ENCODE measurements at regions not wholly inside any gene's neighbourhood (a gene's known extent, or its start where the extent isn't known, plus 50 kb on each side); places are given as distances from the start of the nearest gene placed in this dataset.

GRCh38 chr2:76307495-76307894 is 596.8 kb upstream of the GCFC2 start:
- Mint-ChIP-seq H3K27me3 (peaks cover 2% of the 10 kb centered on the region), H3K4me1 (ENCODE audit: unreplicated experiment) (no peaks in the 10 kb centered on the region), H3K4me3 (no peak overlapping the region), H3K27ac (no peak overlapping the region), H3K9me3 (no peaks in the 10 kb centered on the region), H3K36me3 (no peaks in the 10 kb centered on the region)
- no peak for DNase-seq (ENCODE audit: extremely low spot score, unreplicated experiment)
- no peak for TF ChIP-seq CTCF (conservative IDR thresholded peaks at IDR 0.05)

GRCh38 chr2:76298041-76298440 is 587.3 kb upstream of the GCFC2 start:
- DNase-seq (ENCODE audit: extremely low spot score, unreplicated experiment): no peak
- no peak for TF ChIP-seq CTCF (conservative IDR thresholded peaks at IDR 0.05)
- H3K36me3 Mint-ChIP-seq: no peaks in the 10 kb centered on the region
- no peak overlapping the region for H3K4me3 Mint-ChIP-seq
- H3K4me1 Mint-ChIP-seq (ENCODE audit: unreplicated experiment): no peaks in the 10 kb centered on the region
- no peaks in the 10 kb centered on the region for H3K9me3 Mint-ChIP-seq
- no peaks in the 10 kb centered on the region for H3K27me3 Mint-ChIP-seq
- no peak overlapping the region for H3K27ac Mint-ChIP-seq

- TF ChIP-seq CTCF (conservative IDR thresholded peaks at IDR 0.05): no peak
- Mint-ChIP-seq H3K27me3 (no peaks in the 10 kb centered on the region), H3K36me3 (no peaks in the 10 kb centered on the region), H3K4me1 (ENCODE audit: unreplicated experiment) (no peaks in the 10 kb centered on the region), H3K9me3 (no peaks in the 10 kb centered on the region), H3K4me3 (no peak overlapping the region), H3K27ac (no peak overlapping the region)
- no peak for DNase-seq (ENCODE audit: extremely low spot score, unreplicated experiment)
Measured at GRCh38 chr2:76296438-76296837, 585.7 kb upstream of the GCFC2 start.

GRCh38 chr2:76295762-76296161 is 585.0 kb upstream of the GCFC2 start:
- H3K27me3 Mint-ChIP-seq: no peaks in the 10 kb centered on the region
- H3K9me3 Mint-ChIP-seq: no peaks in the 10 kb centered on the region
- no peak for DNase-seq (ENCODE audit: extremely low spot score, unreplicated experiment)
- H3K4me1 Mint-ChIP-seq (ENCODE audit: unreplicated experiment): no peaks in the 10 kb centered on the region
- TF ChIP-seq CTCF (conservative IDR thresholded peaks at IDR 0.05): no peak
- H3K4me3 Mint-ChIP-seq: no peak overlapping the region
- no peaks in the 10 kb centered on the region for H3K36me3 Mint-ChIP-seq
- H3K27ac Mint-ChIP-seq: no peak overlapping the region

GRCh38 chr2:76288598-76288997 is 577.9 kb upstream of the GCFC2 start:
- Mint-ChIP-seq H3K36me3 (no peaks in the 10 kb centered on the region), H3K4me1 (ENCODE audit: unreplicated experiment) (no peaks in the 10 kb centered on the region), H3K27me3 (peaks cover 2% of the 10 kb centered on the region), H3K27ac (no peak overlapping the region), H3K4me3 (no peak overlapping the region), H3K9me3 (no peaks in the 10 kb centered on the region)
- no peak for TF ChIP-seq CTCF (conservative IDR thresholded peaks at IDR 0.05)
- DNase-seq (ENCODE audit: extremely low spot score, unreplicated experiment): no peak

GRCh38 chr2:76288146-76288545 is 577.4 kb upstream of the GCFC2 start:
- H3K4me3 Mint-ChIP-seq: no peak overlapping the region
- TF ChIP-seq CTCF (conservative IDR thresholded peaks at IDR 0.05): no peak
- no peak for DNase-seq (ENCODE audit: extremely low spot score, unreplicated experiment)
- H3K9me3 Mint-ChIP-seq: no peaks in the 10 kb centered on the region
- H3K27me3 Mint-ChIP-seq: peaks cover 2% of the 10 kb centered on the region
- no peak overlapping the region for H3K27ac Mint-ChIP-seq
- no peaks in the 10 kb centered on the region for H3K4me1 Mint-ChIP-seq (ENCODE audit: unreplicated experiment)
- H3K36me3 Mint-ChIP-seq: no peaks in the 10 kb centered on the region

Data from type B pancreatic cell (in vitro differentiated cells).